Astrocyte of the spinal cord (primary cell): ENCODE measurements at regions not wholly inside any gene's neighbourhood (a gene's known extent, or its start where the extent isn't known, plus 50 kb on each side); places are given as distances from the start of the nearest gene placed in this dataset.

Experiments used
- DNase-seq: peaks from one replicate; pipeline ENCODE4 v3.0.0; 2011; ENCODE audit warnings: low read depth, low spot score
- H3K4me3 ChIP-seq: 2 replicates; pipeline ENCODE4 v1.5.1; 2011; ENCODE audit warnings: low read depth, mild to moderate bottlenecking, low read length, moderate library complexity
- in situ Hi-C: cut with HindIII; loops from 2 replicates; pipeline ENCODE4 v1.10.0; 2017; ENCODE audit warnings: low sequenced_read_pairs
- TF ChIP-seq, protein P1 (sequence below): IDR thresholded peaks from 2 replicates; pipeline ENCODE4 v1.5.1; 2012; ENCODE audit warnings: low read depth, mild to moderate bottlenecking, low read length, inconsistent platforms

DNA sequence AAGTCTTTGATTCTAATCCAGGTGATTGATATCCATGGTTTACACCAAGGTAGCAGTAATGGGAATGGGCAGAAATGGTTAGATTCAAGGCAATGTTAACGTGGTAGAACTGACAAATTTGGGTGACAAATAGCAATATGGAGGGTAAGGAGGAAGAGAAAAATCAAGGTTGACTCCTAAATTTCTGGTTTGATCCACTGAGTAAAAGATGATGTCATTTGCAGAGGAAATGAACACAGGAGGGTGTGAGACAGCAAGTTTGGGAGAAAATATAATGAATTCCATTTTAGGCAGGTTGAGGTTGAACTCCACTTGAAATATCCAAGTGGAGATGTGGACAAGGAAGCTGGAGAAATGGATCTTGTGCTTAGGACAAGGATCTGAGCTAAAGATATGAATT is 170.9 kb upstream of the CAMK1G start:
- no peak overlapping the region for H3K4me3 ChIP-seq
- TF ChIP-seq, protein P1, sequence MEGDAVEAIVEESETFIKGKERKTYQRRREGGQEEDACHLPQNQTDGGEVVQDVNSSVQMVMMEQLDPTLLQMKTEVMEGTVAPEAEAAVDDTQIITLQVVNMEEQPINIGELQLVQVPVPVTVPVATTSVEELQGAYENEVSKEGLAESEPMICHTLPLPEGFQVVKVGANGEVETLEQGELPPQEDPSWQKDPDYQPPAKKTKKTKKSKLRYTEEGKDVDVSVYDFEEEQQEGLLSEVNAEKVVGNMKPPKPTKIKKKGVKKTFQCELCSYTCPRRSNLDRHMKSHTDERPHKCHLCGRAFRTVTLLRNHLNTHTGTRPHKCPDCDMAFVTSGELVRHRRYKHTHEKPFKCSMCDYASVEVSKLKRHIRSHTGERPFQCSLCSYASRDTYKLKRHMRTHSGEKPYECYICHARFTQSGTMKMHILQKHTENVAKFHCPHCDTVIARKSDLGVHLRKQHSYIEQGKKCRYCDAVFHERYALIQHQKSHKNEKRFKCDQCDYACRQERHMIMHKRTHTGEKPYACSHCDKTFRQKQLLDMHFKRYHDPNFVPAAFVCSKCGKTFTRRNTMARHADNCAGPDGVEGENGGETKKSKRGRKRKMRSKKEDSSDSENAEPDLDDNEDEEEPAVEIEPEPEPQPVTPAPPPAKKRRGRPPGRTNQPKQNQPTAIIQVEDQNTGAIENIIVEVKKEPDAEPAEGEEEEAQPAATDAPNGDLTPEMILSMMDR: no peak
- in situ Hi-C loops: no loop called here
- DNase-seq: no peak

DNA sequence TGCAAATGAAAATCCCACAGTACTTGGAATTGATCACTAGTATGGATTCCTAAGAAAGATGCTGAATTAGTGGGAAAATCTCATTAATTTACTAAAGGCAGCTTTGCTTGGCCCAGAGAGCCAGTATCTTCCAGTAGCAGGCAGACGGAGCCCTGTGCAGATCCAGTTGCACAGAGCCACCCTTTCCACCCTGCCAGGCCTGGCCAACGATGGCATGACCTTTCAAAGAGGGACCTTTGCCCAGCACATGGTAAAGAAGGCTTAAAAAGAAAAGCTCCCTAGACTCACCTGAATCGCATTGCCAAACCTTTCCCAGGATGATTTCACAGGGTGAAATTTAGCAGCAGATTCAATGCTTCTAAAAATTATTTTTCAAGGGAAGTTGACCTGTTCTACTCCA is 170.5 kb upstream of the CAMK1G start:
- DNase-seq: no peak
- in situ Hi-C loops: no loop called here
- TF ChIP-seq, protein P1: no peak
- no peak overlapping the region for H3K4me3 ChIP-seq

DNA sequence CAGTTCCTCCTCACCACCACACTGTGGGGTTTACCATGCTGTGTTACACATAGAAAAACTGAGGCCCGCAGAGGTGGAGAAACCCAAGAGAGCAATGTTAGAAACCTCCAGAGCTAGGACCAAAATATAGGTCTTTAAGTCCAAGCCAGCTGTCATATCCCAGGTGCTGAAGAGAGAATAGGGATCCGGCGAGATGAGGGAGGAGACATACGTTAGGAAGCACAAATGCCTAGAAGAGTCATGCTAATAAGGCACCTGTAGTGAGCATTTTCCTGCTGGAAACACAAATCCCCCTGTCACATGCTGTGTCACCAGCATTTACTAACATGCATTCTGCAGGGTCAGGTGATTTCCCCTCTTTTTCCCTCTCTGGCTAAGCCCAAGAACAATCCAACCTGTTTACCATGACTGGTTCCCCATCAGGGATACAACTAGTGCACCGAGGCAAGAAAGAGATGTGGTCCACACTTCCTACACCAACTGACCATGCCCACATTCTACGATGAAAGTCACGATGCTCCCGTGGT is 168.6 kb upstream of the CAMK1G start:
- H3K4me3 ChIP-seq: no peak overlapping the region
- no peak for DNase-seq
- TF ChIP-seq, protein P1: no peak
- in situ Hi-C loops: no loop called here

DNA sequence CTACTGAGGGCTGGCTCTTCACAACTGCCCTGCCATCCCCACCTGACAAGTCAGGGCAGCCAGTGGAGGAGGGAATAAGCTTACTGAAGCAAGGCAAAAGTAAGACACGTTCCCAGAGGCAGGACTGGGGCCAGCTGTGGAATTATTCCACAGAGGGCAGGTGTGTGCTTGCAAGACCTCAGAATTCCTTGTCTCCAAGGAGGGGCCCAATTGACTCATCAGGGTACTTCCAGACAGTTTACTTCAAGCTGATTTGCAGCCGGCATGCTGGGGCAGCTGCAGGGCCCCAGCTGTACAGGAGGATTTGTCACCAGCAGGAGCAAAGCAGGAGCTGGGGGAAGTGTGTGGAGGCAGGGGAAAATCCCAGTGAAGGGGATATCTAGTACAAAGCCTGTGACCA is 167.5 kb upstream of the CAMK1G start:
- DNase-seq: peak; percentile 33
- TF ChIP-seq, protein P1: no peak
- no peak overlapping the region for H3K4me3 ChIP-seq
- in situ Hi-C loops: no loop called here

DNA sequence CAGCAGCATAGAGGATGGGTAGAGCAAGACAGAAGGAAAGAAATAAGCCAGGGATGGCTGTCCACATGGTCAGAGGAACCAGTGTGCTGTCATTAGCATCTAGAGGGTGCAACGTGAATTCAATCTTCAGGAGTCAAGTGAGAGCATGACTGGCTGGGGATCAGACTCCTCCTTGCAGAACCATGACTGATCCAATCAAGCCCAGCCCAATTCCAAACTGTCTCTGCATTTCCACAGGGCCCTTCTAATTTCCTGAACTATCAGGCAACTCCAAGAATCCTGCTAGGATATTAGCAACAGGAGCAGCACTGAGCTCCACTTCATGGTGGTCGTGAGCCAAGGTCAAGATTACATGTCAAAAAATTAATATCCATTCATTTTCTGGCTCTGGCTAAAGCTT is 166.8 kb upstream of the CAMK1G start:
- TF ChIP-seq, protein P1: no peak
- no peak overlapping the region for H3K4me3 ChIP-seq
- in situ Hi-C loops: no loop called here
- DNase-seq: no peak

DNA sequence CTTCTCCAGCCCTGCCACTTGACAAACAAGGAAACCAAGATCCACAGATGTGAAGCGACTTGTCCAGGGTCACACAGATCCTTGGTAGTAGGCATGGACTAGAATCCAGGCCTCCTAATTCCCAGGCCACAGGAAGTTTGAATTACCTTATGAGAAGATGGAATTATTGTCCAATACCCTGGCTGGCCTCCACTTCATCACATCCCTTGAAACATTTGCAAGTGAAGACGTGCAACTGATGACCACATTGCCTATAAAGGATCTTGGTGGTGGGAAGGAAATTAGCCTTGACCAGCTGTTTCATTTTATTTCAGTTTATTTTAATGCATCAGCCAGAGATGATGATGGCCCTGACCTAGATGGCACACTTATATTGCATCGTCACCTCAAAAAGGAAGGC is 165.8 kb upstream of the CAMK1G start:
- TF ChIP-seq, protein P1: no peak
- no peak for DNase-seq
- in situ Hi-C loops: no loop called here
- no peak overlapping the region for H3K4me3 ChIP-seq

DNA sequence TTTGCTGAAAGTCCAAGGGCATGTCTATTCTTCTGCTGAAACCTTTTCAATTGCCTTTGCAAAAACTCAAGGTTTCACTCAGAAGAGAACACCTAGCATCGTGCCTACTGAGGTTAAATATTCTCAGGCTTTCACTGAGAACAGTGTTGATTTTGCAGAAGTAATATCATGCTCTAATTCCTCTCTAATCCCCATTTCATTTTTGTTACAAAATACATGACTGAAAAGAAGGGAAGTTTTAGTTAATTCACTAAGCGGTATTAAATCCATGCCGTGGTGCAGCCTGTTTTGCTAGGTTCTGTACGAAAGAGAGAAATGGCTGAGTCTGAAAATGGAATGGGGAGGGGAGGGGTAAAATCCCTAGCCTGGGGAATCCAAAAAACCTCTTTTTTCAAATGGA is 163.2 kb upstream of the CAMK1G start:
- no peak for DNase-seq
- TF ChIP-seq, protein P1: no peak
- in situ Hi-C loops: no loop called here
- no peak overlapping the region for H3K4me3 ChIP-seq
